HepG2 (cell line): ENCODE measurements at regions not wholly inside any gene's neighbourhood (a gene's known extent, or its start where the extent isn't known, plus 50 kb on each side); places are given as distances from the start of the nearest gene placed in this dataset.

ENCODE experiments used
- ATAC-seq: fragments of 200-7000 bp; cut with Tn5 transposase; 3 replicates; pipeline ENCODE4 v1.9.1; 2020; ENCODE audit warnings: mild to moderate bottlenecking, moderate library complexity
- BruUV-seq: library from RNA; stranded (reverse); fragments of 400-500 nt; replicated peaks from 2 replicates; lab custom pipeline; 2021; lab: Mats Ljungman, UMichigan
- CTCF ChIA-PET: fragments of 300-600 bp; formaldehyde crosslinking; extraction: SDS; loops from one replicate; lab custom pipeline; 2021; ENCODE audit warnings: low total read pairs, inconsistent platforms, low intra/inter-chr PET ratio; lab: Yijun Ruan, JAX
- POLR2A ChIA-PET: fragments of 350-600 bp; sonication (Branson Sonifier 250); formaldehyde crosslinking; loops from one replicate; lab custom pipeline; 2020; ENCODE audit warnings: antibody characterized with exemption, inconsistent platforms; lab: Yijun Ruan, JAX
- DNase-seq: peaks from one replicate; pipeline ENCODE4 v3.0.0-alpha.2; 2015; ENCODE audit warnings: low spot score
- FAIRE-seq: peaks from 3 replicates; lab custom pipeline; 2011; peaks lifted over from hg19 to GRCh38; lab: Jason Lieb, UNC
- H2AFZ ChIP-seq: one replicate; pipeline ENCODE4 v1.6.1; 2011; ENCODE audit warnings: low read length, inconsistent platforms
- H3K27ac ChIP-seq: fragments of 300-600 bp; 3 replicates; pipeline ENCODE4 v1.8.0; 2011; ENCODE audit warnings: mixed run types, mild to moderate bottlenecking, mixed read lengths, low read length, inconsistent platforms; ENCODE audit not compliant: insufficient read depth; ENCODE audit errors: extremely low read length
- H3K27me3 ChIP-seq, 2 experiments: fragments of 200-600 bp in 1 of 2; 2 replicates in 1 of 2; 3 replicates in 1 of 2; pipeline versions ENCODE4 v1.6.0 to v1.8.0; 2011; ENCODE audit warnings: low read length in 2 of 2, mild to moderate bottlenecking in 2 of 2, moderate library complexity in 2 of 2, inconsistent platforms in 1 of 2; ENCODE audit not compliant: insufficient read depth in 2 of 2, control insufficient read depth in 1 of 2
- H3K36me3 ChIP-seq, 2 experiments: fragments of 200-600 bp in 1 of 2; replicated peaks in 1 of 2; 2 replicates in 1 of 2; 3 replicates in 1 of 2; pipeline versions ENCODE4 v1.5.1 to v1.8.0; 2011; ENCODE audit warnings: low read length in 2 of 2, inconsistent platforms in 1 of 2; ENCODE audit not compliant: insufficient read depth in 2 of 2, control insufficient read depth in 1 of 2
- H3K4me1 ChIP-seq: 2 replicates; pipeline ENCODE4 v1.5.1; 2012; ENCODE audit warnings: low read length, inconsistent platforms; ENCODE audit not compliant: insufficient read depth
- H3K4me2 ChIP-seq: 2 replicates; pipeline ENCODE4 v1.6.0; 2011; ENCODE audit warnings: low read depth, low read length, inconsistent platforms
- H3K4me3 ChIP-seq, 3 experiments: fragments of 200-600 bp in 1 of 3; sonication (generic), shearing (Covaris generic) in 1 of 3; replicated peaks in 1 of 3; 2 replicates each; pipeline ENCODE4 v1.5.1; 2011 to 2016; ENCODE audit warnings: low read length in 3 of 3, inconsistent platforms in 2 of 3, low read depth in 2 of 3, mild to moderate bottlenecking in 2 of 3, control low read depth in 1 of 3, mixed read lengths in 1 of 3; ENCODE audit not compliant: insufficient read depth in 1 of 3
- H3K79me2 ChIP-seq: one replicate; pipeline ENCODE4 v1.6.1; 2011; ENCODE audit warnings: low read length, inconsistent platforms; ENCODE audit not compliant: insufficient read depth
- H3K9ac ChIP-seq: 2 replicates; pipeline ENCODE4 v1.6.0; 2011; ENCODE audit warnings: mild to moderate bottlenecking, low read depth, low read length, inconsistent platforms; ENCODE audit not compliant: insufficient read depth
- H3K9me3 ChIP-seq: 2 replicates; pipeline ENCODE4 v1.5.1; 2012; ENCODE audit warnings: mild to moderate bottlenecking, low read length
- H4K20me1 ChIP-seq: 2 replicates; pipeline ENCODE4 v1.6.0; 2011; ENCODE audit warnings: inconsistent platforms, mild to moderate bottlenecking, low read length, moderate library complexity; ENCODE audit not compliant: insufficient read depth
- ADNP ChIP-seq: sonication (generic); formaldehyde crosslinking; IDR thresholded peaks from 2 replicates; pipeline ENCODE4 v1.4.0; 2020; ENCODE audit warnings: missing genetic modification reagents
- KAT7 ChIP-seq: IDR thresholded peaks from 2 replicates; pipeline ENCODE4 v1.6.1; 2018; ENCODE audit warnings: borderline replicate concordance, missing compliant biosample characterization
- NONO ChIP-seq, 2 experiments: fragments of 450-650 bp in 1 of 2; sonication (generic) in 1 of 2; formaldehyde crosslinking in 1 of 2; IDR thresholded peaks in 1 of 2; conservative IDR thresholded peaks in 1 of 2; 2 replicates each; pipeline versions ENCODE4 v1.6.1 to v1.8.0; 2017 to 2022; ENCODE audit warnings: mild to moderate bottlenecking in 1 of 2, missing genetic modification reagents in 1 of 2, moderate library complexity in 1 of 2
- SIN3B ChIP-seq: fragments of 150-350 bp; IDR thresholded peaks from 2 replicates; pipeline ENCODE4 v1.6.1; 2014; ENCODE audit warnings: low read length
- SP1 ChIP-seq, 2 experiments: fragments of 450-650 bp in 1 of 2; sonication (generic) in 1 of 2; formaldehyde crosslinking in 1 of 2; IDR thresholded peaks; 2 replicates each; pipeline versions ENCODE4 v1.4.0 to v1.6.1; 2016 to 2020; ENCODE audit warnings: missing genetic modification reagents in 1 of 2
- STAT5B ChIP-seq: sonication (generic); formaldehyde crosslinking; IDR thresholded peaks from 2 replicates; pipeline ENCODE4 v1.4.0; 2020; ENCODE audit warnings: missing genetic modification reagents
- TCF7L2 ChIP-seq: IDR thresholded peaks from 2 replicates; pipeline ENCODE4 v1.6.1; 2011; ENCODE audit warnings: mild to moderate bottlenecking, low read depth, low read length, moderate library complexity
- ZNF24 ChIP-seq: fragments of 450-650 bp; IDR thresholded peaks from 2 replicates; pipeline ENCODE4 v1.6.1; 2017; ENCODE audit warnings: antibody characterized with exemption, mild to moderate bottlenecking
- ZNF589 ChIP-seq: sonication (generic); formaldehyde crosslinking; conservative IDR thresholded peaks from 2 replicates; pipeline ENCODE4 v1.8.0; 2022; ENCODE audit warnings: mild to moderate bottlenecking, moderate library complexity, missing genetic modification reagents
- ZNF772 ChIP-seq: sonication (generic); formaldehyde crosslinking; IDR thresholded peaks from 2 replicates; pipeline ENCODE4 v1.5.0; 2020; ENCODE audit warnings: mild to moderate bottlenecking, missing genetic modification reagents
- WGBS: methylation state at CpG from one replicate; pipeline ENCODE4 v1.1.6; 2017; ENCODE audit warnings: low lambda C conversion rate; 5-methylcytosine and 5-hydroxymethylcytosine counted together
- in situ Hi-C: cut with HindIII; loops from 2 replicates; pipeline ENCODE4 v1.10.0; 2017; ENCODE audit warnings: low pct_unique_long_range_greater_than_20kb; ENCODE audit not compliant: extremely low pct_ligation_motif_present
- intact Hi-C: fragments of 100-400 bp; cut with micrococcal nuclease; formaldehyde crosslinking; loops from one replicate; pipeline ENCODE4 v1.10.0; 2022; ENCODE audit not compliant: unreplicated experiment
- TF ChIP-seq, protein P1 (sequence below): fragments of 450-650 bp; IDR thresholded peaks from 2 replicates; pipeline ENCODE4 v1.6.1; 2017; ENCODE audit warnings: mild to moderate bottlenecking
- TF ChIP-seq, protein P2 (sequence below): IDR thresholded peaks from 2 replicates; pipeline ENCODE4 v1.6.1; 2016
- TF ChIP-seq, protein P3 (sequence below): sonication (generic); formaldehyde crosslinking; IDR thresholded peaks from 2 replicates; pipeline ENCODE4 v1.8.0; 2022; ENCODE audit warnings: missing genetic modification reagents, low read depth, mild to moderate bottlenecking, borderline replicate concordance

DNA sequence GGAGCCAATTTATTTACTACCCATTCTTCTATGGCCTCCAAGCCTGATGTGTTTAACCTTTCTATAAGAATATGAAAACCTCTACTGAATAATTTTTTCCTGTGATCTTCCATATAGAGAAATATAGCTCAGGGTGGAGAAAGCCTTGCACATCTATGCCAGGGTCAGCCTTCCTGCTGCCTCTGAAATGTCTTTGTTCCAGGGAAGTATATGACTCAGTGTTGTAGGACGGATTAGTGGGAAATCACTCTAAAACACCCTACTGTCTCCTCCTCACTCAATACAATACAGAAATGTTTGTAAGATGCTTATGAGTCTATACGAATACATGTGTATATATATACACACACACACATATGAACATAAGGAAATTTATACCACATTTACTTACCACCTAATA, 1044.9 kb downstream of the BRINP3 start (continued):
- TF ChIP-seq, protein P1, sequence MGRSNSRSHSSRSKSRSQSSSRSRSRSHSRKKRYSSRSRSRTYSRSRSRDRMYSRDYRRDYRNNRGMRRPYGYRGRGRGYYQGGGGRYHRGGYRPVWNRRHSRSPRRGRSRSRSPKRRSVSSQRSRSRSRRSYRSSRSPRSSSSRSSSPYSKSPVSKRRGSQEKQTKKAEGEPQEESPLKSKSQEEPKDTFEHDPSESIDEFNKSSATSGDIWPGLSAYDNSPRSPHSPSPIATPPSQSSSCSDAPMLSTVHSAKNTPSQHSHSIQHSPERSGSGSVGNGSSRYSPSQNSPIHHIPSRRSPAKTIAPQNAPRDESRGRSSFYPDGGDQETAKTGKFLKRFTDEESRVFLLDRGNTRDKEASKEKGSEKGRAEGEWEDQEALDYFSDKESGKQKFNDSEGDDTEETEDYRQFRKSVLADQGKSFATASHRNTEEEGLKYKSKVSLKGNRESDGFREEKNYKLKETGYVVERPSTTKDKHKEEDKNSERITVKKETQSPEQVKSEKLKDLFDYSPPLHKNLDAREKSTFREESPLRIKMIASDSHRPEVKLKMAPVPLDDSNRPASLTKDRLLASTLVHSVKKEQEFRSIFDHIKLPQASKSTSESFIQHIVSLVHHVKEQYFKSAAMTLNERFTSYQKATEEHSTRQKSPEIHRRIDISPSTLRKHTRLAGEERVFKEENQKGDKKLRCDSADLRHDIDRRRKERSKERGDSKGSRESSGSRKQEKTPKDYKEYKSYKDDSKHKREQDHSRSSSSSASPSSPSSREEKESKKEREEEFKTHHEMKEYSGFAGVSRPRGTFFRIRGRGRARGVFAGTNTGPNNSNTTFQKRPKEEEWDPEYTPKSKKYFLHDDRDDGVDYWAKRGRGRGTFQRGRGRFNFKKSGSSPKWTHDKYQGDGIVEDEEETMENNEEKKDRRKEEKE: no peak
- TF ChIP-seq, protein P2, sequence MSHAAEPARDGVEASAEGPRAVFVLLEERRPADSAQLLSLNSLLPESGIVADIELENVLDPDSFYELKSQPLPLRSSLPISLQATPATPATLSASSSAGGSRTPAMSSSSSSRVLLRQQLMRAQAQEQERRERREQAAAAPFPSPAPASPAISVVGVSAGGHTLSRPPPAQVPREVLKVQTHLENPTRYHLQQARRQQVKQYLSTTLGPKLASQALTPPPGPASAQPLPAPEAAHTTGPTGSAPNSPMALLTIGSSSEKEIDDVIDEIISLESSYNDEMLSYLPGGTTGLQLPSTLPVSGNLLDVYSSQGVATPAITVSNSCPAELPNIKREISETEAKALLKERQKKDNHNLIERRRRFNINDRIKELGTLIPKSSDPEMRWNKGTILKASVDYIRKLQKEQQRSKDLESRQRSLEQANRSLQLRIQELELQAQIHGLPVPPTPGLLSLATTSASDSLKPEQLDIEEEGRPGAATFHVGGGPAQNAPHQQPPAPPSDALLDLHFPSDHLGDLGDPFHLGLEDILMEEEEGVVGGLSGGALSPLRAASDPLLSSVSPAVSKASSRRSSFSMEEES (CRISPR knock-in tag): no peak

DNA sequence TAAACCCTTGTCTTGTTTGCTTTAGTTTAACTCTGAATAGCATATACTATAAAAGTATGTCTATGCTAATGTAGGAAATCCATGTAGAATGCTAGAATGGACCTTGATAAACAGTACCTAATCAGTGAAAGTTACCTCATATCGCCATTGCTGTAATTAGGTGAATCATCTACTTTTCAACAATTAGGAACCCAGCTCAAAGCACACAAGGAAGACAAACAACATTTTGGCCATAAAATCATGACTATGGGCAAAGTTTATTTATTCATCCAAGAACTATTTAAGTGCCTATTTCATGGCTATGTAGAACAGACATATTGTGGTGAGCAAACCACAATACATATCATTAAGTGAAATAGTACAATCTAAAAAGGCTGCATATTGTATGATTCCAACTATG, 1043.2 kb downstream of the BRINP3 start:
- in situ Hi-C loops: no loop called here
- Histone ChIP-seq H3K4me1 (no peaks in the 10 kb centered on the region), H3K27me3 (no peaks in the 10 kb centered on the region), H3K4me3 (no peak overlapping the region), H3K27ac (no peak overlapping the region)
- FAIRE-seq: no peak
- WGBS: 0% methylated on average over 1 of the region's 1 CpG
- no peak for DNase-seq
- BruUV-seq: no TSS peak
- POLR2A ChIA-PET: no interaction called here
- TF ChIP-seq SP1 (IDR thresholded peaks at IDR 0.05): no peak
- TF ChIP-seq SP1 (CRISPR knock-in tag; IDR thresholded peaks at IDR 0.05): no peak
- TF ChIP-seq ZNF24: no peak
- no peak for TF ChIP-seq KAT7
- TF ChIP-seq NONO (IDR thresholded peaks at IDR 0.05): no peak
- no peak for TF ChIP-seq NONO (CRISPR knock-in tag; conservative IDR thresholded peaks at IDR 0.05)
- TF ChIP-seq, protein P3, sequence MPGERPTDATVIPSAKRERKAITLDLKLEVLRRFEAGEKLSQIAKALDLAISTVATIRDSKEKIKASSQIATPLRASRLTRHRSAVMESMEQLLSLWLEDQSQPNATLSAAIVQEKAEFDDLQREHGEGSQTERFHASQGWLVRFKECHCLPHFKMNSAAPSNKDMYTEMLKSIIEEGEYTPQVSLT: no peak
- TF ChIP-seq ZNF772 (CRISPR knock-in tag): no peak
- no peak for TF ChIP-seq ZNF589
- no peak for TF ChIP-seq ADNP (CRISPR knock-in tag)
- no peak for TF ChIP-seq SIN3B
- TF ChIP-seq TCF7L2: no peak
- TF ChIP-seq STAT5B (CRISPR knock-in tag): no peak
- TF ChIP-seq, all 625 proteins: peak for 0
- intact Hi-C loops: no loop called here
- no peak overlapping the region for H3K9ac ChIP-seq
- CTCF ChIA-PET: no interaction called here
- no peak overlapping the region for H3K4me2 ChIP-seq
- H3K79me2 ChIP-seq: no peaks in the 10 kb centered on the region
- no peaks in the 10 kb centered on the region for H3K36me3 ChIP-seq
- no peaks in the 10 kb centered on the region for H3K9me3 ChIP-seq
- H4K20me1 ChIP-seq: no peaks in the 10 kb centered on the region
- ATAC-seq: no peak
- no peak overlapping the region for H2AFZ ChIP-seq
